BLaER1 treated with 17β-estradiol and CSF1 and Interleukin-3, amounts not matched to agents 10 nM and 100 nM (cell line): ENCODE measurements at regions not wholly inside any gene's neighbourhood (a gene's known extent, or its start where the extent isn't known, plus 50 kb on each side); places are given as distances from the start of the nearest gene placed in this dataset.
"Not testable (repeated sequence)": the region's sequence is repeated elsewhere in the genome, so short reads cannot be mapped to it uniquely, and the experiment has no call there.

Source experiments
- H3K27ac ChIP-seq, 11 experiments: shearing (Covaris generic); formaldehyde crosslinking; 2 replicates each; pipeline ENCODE4 v1.8.1; 2022
- H3K27me3 ChIP-seq, 11 experiments: shearing (Covaris generic); formaldehyde crosslinking; 2 replicates each; pipeline ENCODE4 v1.8.1; 2022
- H3K36me3 ChIP-seq, 11 experiments: shearing (Covaris generic); formaldehyde crosslinking; 2 replicates each; pipeline ENCODE4 v1.8.1; 2022
- H3K4me1 ChIP-seq, 10 experiments: shearing (Covaris generic); formaldehyde crosslinking; 2 replicates each; pipeline ENCODE4 v1.8.1; 2022
- H3K4me2 ChIP-seq, 11 experiments: shearing (Covaris generic); formaldehyde crosslinking; 2 replicates each; pipeline ENCODE4 v1.8.1; 2022
- H3K4me3 ChIP-seq, 10 experiments: shearing (Covaris generic); formaldehyde crosslinking; 2 replicates each; pipeline ENCODE4 v1.8.1; 2022
- H3K9ac ChIP-seq, 11 experiments: shearing (Covaris generic); formaldehyde crosslinking; 2 replicates each; pipeline ENCODE4 v1.8.1; 2022
- H3K9me3 ChIP-seq, 11 experiments: shearing (Covaris generic); formaldehyde crosslinking; replicated peaks in 1 of 11; 2 replicates each; pipeline ENCODE4 v1.8.1; 2022
- H4K20me1 ChIP-seq, 11 experiments: shearing (Covaris generic); formaldehyde crosslinking; 2 replicates each; pipeline ENCODE4 v1.8.1; 2022
- Cebpa-rat ChIP-seq, 11 experiments: shearing (Covaris generic); IDR thresholded peaks; 2 replicates each; pipeline ENCODE4 v1.8.1; 2022

GRCh38 chr4:31701256-31701655 is 981.1 kb downstream of the PCDH7 start:
- peaks cover 12 to 23% (median 14%) of the 10 kb centered on the region in 11 experiments for H3K9me3 ChIP-seq
- TF ChIP-seq Cebpa-rat (IDR thresholded peaks at IDR 0.05): no peak
- H4K20me1 ChIP-seq: no peaks in the 10 kb centered on the region
- no peak overlapping the region for H3K27ac ChIP-seq
- H3K4me2 ChIP-seq: no peak overlapping the region
- H3K36me3 ChIP-seq: no peaks in the 10 kb centered on the region
- H3K27me3 ChIP-seq: no peaks in the 10 kb centered on the region
- no peak overlapping the region for H3K9ac ChIP-seq
- no peaks in the 10 kb centered on the region for H3K4me1 ChIP-seq
- H3K4me3 ChIP-seq: no peak overlapping the region

- no peak for TF ChIP-seq Cebpa-rat (IDR thresholded peaks at IDR 0.05)
- H3K27me3 ChIP-seq: no peaks in the 10 kb centered on the region
- no peaks in the 10 kb centered on the region for H3K36me3 ChIP-seq
- peaks cover 12 to 23% (median 14%) of the 10 kb centered on the region in 11 experiments for H3K9me3 ChIP-seq
- H3K4me2 ChIP-seq: no peak overlapping the region
- no peak overlapping the region for H3K9ac ChIP-seq
- H4K20me1 ChIP-seq: no peaks in the 10 kb centered on the region
- H3K4me1 ChIP-seq: no peaks in the 10 kb centered on the region
- no peak overlapping the region for H3K4me3 ChIP-seq
- no peak overlapping the region for H3K27ac ChIP-seq
Observed at GRCh38 chr4:31702326-31702725, 982.2 kb downstream of the PCDH7 start.

GRCh38 chr4:31714238-31714637 is 994.1 kb downstream of the PCDH7 start:
- H3K4me3 ChIP-seq: no peak overlapping the region

GRCh38 chr4:31715302-31715701 is 995.1 kb downstream of the PCDH7 start:
- H3K9me3 ChIP-seq: peaks cover 0 to 7% (median 4%) of the 10 kb centered on the region in 11 experiments; a peak in 5 of 22 replicates
- no peak overlapping the region for H3K4me2 ChIP-seq
- no peak overlapping the region for H3K4me3 ChIP-seq
- H3K9ac ChIP-seq: no peak overlapping the region
- no peaks in the 10 kb centered on the region for H3K27me3 ChIP-seq
- H4K20me1 ChIP-seq: no peaks in the 10 kb centered on the region
- no peak for TF ChIP-seq Cebpa-rat (IDR thresholded peaks at IDR 0.05)
- no peaks in the 10 kb centered on the region for H3K4me1 ChIP-seq
- H3K27ac ChIP-seq: no peak overlapping the region
- no peaks in the 10 kb centered on the region for H3K36me3 ChIP-seq

More at GRCh38 chr4:31714238-31714637, 994.1 kb downstream of the PCDH7 start:
- H3K9ac ChIP-seq: no peak overlapping the region
- H3K4me2 ChIP-seq: no peak overlapping the region
- H3K27ac ChIP-seq: no peak overlapping the region
- no peaks in the 10 kb centered on the region for H3K4me1 ChIP-seq
- peaks cover 0 to 4% (median 3%) of the 10 kb centered on the region in 11 experiments; a peak in 5 of 22 replicates for H3K9me3 ChIP-seq
- no peaks in the 10 kb centered on the region for H3K27me3 ChIP-seq
- H3K36me3 ChIP-seq: no peaks in the 10 kb centered on the region
- H4K20me1 ChIP-seq: no peaks in the 10 kb centered on the region
- TF ChIP-seq Cebpa-rat (IDR thresholded peaks at IDR 0.05): no peak

- H3K4me2 ChIP-seq: no peak overlapping the region
- no peaks in the 10 kb centered on the region for H3K36me3 ChIP-seq
- no peak overlapping the region for H3K9ac ChIP-seq
- no peak for TF ChIP-seq Cebpa-rat (IDR thresholded peaks at IDR 0.05)
- H3K27ac ChIP-seq: no peak overlapping the region
- no peaks in the 10 kb centered on the region for H4K20me1 ChIP-seq
- no peak overlapping the region for H3K4me3 ChIP-seq
- H3K9me3 ChIP-seq: no peaks in the 10 kb centered on the region
- H3K4me1 ChIP-seq: no peaks in the 10 kb centered on the region
- H3K27me3 ChIP-seq: no peaks in the 10 kb centered on the region
Observed at GRCh38 chr4:31727030-31727429, 1006.9 kb downstream of the PCDH7 start.

- Histone ChIP-seq H3K4me2 (no peak overlapping the region), H3K36me3 (no peaks in the 10 kb centered on the region), H3K4me3 (no peak overlapping the region), H3K4me1 (peaks cover 0 to 17% (median 5%) of the 10 kb centered on the region in 10 experiments; a peak in 13 of 20 replicates), H3K9me3 (peaks cover 0 to 4% (median 0%) of the 10 kb centered on the region in 11 experiments; a peak in 1 of 22 replicates), H4K20me1 (no peaks in the 10 kb centered on the region), H3K9ac (no peak overlapping the region), H3K27me3 (no peaks in the 10 kb centered on the region), H3K27ac (no peak overlapping the region)
- no peak for TF ChIP-seq Cebpa-rat (IDR thresholded peaks at IDR 0.05)
Observed at GRCh38 chr4:31735004-31735403, 1014.8 kb downstream of the PCDH7 start.

GRCh38 chr4:31737419-31737818 is 1017.2 kb downstream of the PCDH7 start:
- Histone ChIP-seq H3K36me3 (no peaks in the 10 kb centered on the region), H4K20me1 (no peaks in the 10 kb centered on the region), H3K9me3 (peaks cover 0 to 3% (median 0%) of the 10 kb centered on the region in 11 experiments; a peak in 1 of 22 replicates), H3K4me3 (no peak overlapping the region), H3K27ac (peak overlapping the region in 3 of 11 experiments; percentile 5 to 27 (median 23); a peak in 4 of 22 replicates), H3K9ac (no peak overlapping the region), H3K4me2 (peak overlapping the region in 8 of 11 experiments; percentile 7 to 69 (median 42); a peak in 14 of 22 replicates), H3K4me1 (peaks cover 0 to 28% (median 5%) of the 10 kb centered on the region in 10 experiments; a peak in 13 of 20 replicates), H3K27me3 (no peaks in the 10 kb centered on the region)
- no peak for TF ChIP-seq Cebpa-rat (IDR thresholded peaks at IDR 0.05)

GRCh38 chr4:31741326-31741725 is 1021.2 kb downstream of the PCDH7 start:
- TF ChIP-seq Cebpa-rat (IDR thresholded peaks at IDR 0.05): no peak
- H3K9ac ChIP-seq: no peak overlapping the region
- peak overlapping the region in 3 of 11 experiments; percentile 41 to 56 (median 50); a peak in 5 of 22 replicates for H3K4me2 ChIP-seq
- H3K27ac ChIP-seq: no peak overlapping the region
- no peaks in the 10 kb centered on the region for H4K20me1 ChIP-seq
- H3K9me3 ChIP-seq: no peaks in the 10 kb centered on the region
- no peaks in the 10 kb centered on the region for H3K27me3 ChIP-seq
- no peak overlapping the region for H3K4me3 ChIP-seq
- peaks cover 0 to 28% (median 5%) of the 10 kb centered on the region in 10 experiments; a peak in 13 of 20 replicates for H3K4me1 ChIP-seq
- no peaks in the 10 kb centered on the region for H3K36me3 ChIP-seq

GRCh38 chr4:31748382-31748781 is 1028.2 kb downstream of the PCDH7 start:
- TF ChIP-seq Cebpa-rat (IDR thresholded peaks at IDR 0.05): no peak
- Histone ChIP-seq H3K27ac (no peak overlapping the region), H3K36me3 (no peaks in the 10 kb centered on the region), H3K27me3 (no peaks in the 10 kb centered on the region), H3K4me1 (no peaks in the 10 kb centered on the region), H4K20me1 (no peaks in the 10 kb centered on the region), H3K9me3 (0 out of 22 replicates have a peak, but pooled peaks cover 0 to 5% (median 0%) of the 10 kb centered on the region in 11 experiments), H3K9ac (no peak overlapping the region), H3K4me3 (no peak overlapping the region), H3K4me2 (no peak overlapping the region)

GRCh38 chr4:31750581-31750980 is 1030.4 kb downstream of the PCDH7 start:
- H4K20me1 ChIP-seq, H3K36me3 ChIP-seq, H3K4me2 ChIP-seq, H3K9me3 ChIP-seq, H3K27me3 ChIP-seq, H3K4me1 ChIP-seq, H3K4me3 ChIP-seq, H3K27ac ChIP-seq, H3K9ac ChIP-seq: not testable (repeated sequence)
